Naive thymus-derived CD4-positive, alpha-beta T cell (primary cell): ENCODE measurements at regions not wholly inside any gene's neighbourhood (a gene's known extent, or its start where the extent isn't known, plus 50 kb on each side); places are given as distances from the start of the nearest gene placed in this dataset.

Experiments
- ATAC-seq: fragments of 150-1000 bp; cut with Tn5 transposase; 2 replicates; pipeline ENCODE4 v1.10.0; 2021; ENCODE audit warnings: mild to moderate bottlenecking, moderate library complexity
- CTCF ChIA-PET: fragments of 350-600 bp; sonication (Branson Sonifier 250); formaldehyde crosslinking; loops from one replicate; lab custom pipeline; 2021; ENCODE audit warnings: antibody characterized with exemption; lab: Charles Lee
- POLR2A ChIA-PET: fragments of 350-600 bp; sonication (Branson Sonifier 250); formaldehyde crosslinking; loops from one replicate; lab custom pipeline; 2021; ENCODE audit warnings: antibody characterized with exemption, inconsistent platforms; lab: Charles Lee
- DNase-seq, 9 donors: peaks; one replicate each; pipeline versions ENCODE4 v3.0.0 to v3.0.0-alpha.2; 2020 to 2022; ENCODE audit warnings: mixed read lengths in 1 of 9
- H3K27ac ChIP-seq: one replicate; pipeline ENCODE4 v1.7.0; 2013; ENCODE audit warnings: mild to moderate bottlenecking, low read depth, low read length, moderate library complexity
- H3K27me3 ChIP-seq, 2 donors: one replicate each; pipeline ENCODE4 v1.7.0; 2013; ENCODE audit warnings: low read length in 2 of 2, mild to moderate bottlenecking in 2 of 2, moderate library complexity in 2 of 2; ENCODE audit not compliant: control insufficient read depth in 2 of 2, insufficient read depth in 2 of 2
- H3K36me3 ChIP-seq, 3 experiments: 1 replicate in 2 of 3; 2 replicates in 1 of 3; pipeline ENCODE4 v1.7.0; 2013; ENCODE audit warnings: low read length in 3 of 3, mild to moderate bottlenecking in 3 of 3, moderate library complexity in 1 of 3; ENCODE audit not compliant: insufficient read depth in 3 of 3, control insufficient read depth in 2 of 3
- H3K4me1 ChIP-seq, 2 donors: one replicate each; pipeline ENCODE4 v1.7.0; 2013; ENCODE audit warnings: low read length in 2 of 2, mild to moderate bottlenecking in 2 of 2, moderate library complexity in 1 of 2; ENCODE audit not compliant: control insufficient read depth in 2 of 2, insufficient read depth in 2 of 2
- H3K4me3 ChIP-seq: 2 replicates; pipeline ENCODE4 v1.7.0; 2013; ENCODE audit warnings: mild to moderate bottlenecking, low read length
- H3K9me3 ChIP-seq, 3 experiments: 1 replicate in 2 of 3; 2 replicates in 1 of 3; pipeline ENCODE4 v1.7.0; 2013; ENCODE audit warnings: low read length in 3 of 3; ENCODE audit not compliant: control insufficient read depth in 2 of 3
- H3K27ac Mint-ChIP-seq, 9 donors: one replicate each; pipeline ENCODE4 v1.8.0; 2020 to 2022; ENCODE audit warnings: mixed read lengths in 9 of 9, mild to moderate bottlenecking in 8 of 9, moderate library complexity in 5 of 9, inconsistent platforms in 2 of 9
- H3K27me3 Mint-ChIP-seq, 5 donors: one replicate each; pipeline ENCODE4 v1.8.0; 2021 to 2022; ENCODE audit warnings: mixed read lengths in 5 of 5, mild to moderate bottlenecking in 1 of 5
- H3K36me3 Mint-ChIP-seq, 5 donors: one replicate each; pipeline ENCODE4 v1.8.0; 2020 to 2022; ENCODE audit warnings: mixed read lengths in 5 of 5, mild to moderate bottlenecking in 3 of 5, inconsistent platforms in 1 of 5
- H3K4me1 Mint-ChIP-seq, 7 donors: one replicate each; pipeline ENCODE4 v1.8.0; 2020 to 2022; ENCODE audit warnings: mixed read lengths in 7 of 7, mild to moderate bottlenecking in 3 of 7, inconsistent platforms in 1 of 7
- H3K4me3 Mint-ChIP-seq, 10 donors: one replicate each; pipeline ENCODE4 v1.8.0; 2020 to 2022; ENCODE audit warnings: mild to moderate bottlenecking in 10 of 10, mixed read lengths in 10 of 10, moderate library complexity in 6 of 10, inconsistent platforms in 2 of 10
- H3K9me3 Mint-ChIP-seq, 11 donors: one replicate each; pipeline ENCODE4 v1.8.0; 2020 to 2022; ENCODE audit warnings: mixed read lengths in 11 of 11, mild to moderate bottlenecking in 4 of 11, inconsistent platforms in 1 of 11, moderate library complexity in 1 of 11
- intact Hi-C, 2 donors: fragments of 100-400 bp; cut with micrococcal nuclease; formaldehyde crosslinking; loops; one replicate each; pipeline ENCODE4 v1.15.1; 2023

- ChIA-PET CTCF (no interaction called here), POLR2A (interaction anchor here (0.7 kb wide), 1 partner anchor 104 kb away, joined by 3 read pairs; no protein-coding TSS in a partner anchor)
- no peak overlapping the region for H3K4me3 Mint-ChIP-seq
- Histone ChIP-seq H3K27ac (no peak overlapping the region), H3K27me3 (no peaks in the 10 kb centered on the region), H3K4me1 (no peaks in the 10 kb centered on the region), H3K4me3 (no peak overlapping the region), H3K9me3 (no peaks in the 10 kb centered on the region), H3K36me3 (no peaks in the 10 kb centered on the region)
- H3K36me3 Mint-ChIP-seq: no peaks in the 10 kb centered on the region
- no peak overlapping the region for H3K27ac Mint-ChIP-seq
- peaks cover 3 to 27% (median 15%) of the 10 kb centered on the region in 5 donors for H3K27me3 Mint-ChIP-seq
- intact Hi-C loops: no loop called here
- DNase-seq (no peak), ATAC-seq (no peak)
- H3K4me1 Mint-ChIP-seq: no peaks in the 10 kb centered on the region
- H3K9me3 Mint-ChIP-seq: peaks cover 0 to 7% (median 3%) of the 10 kb centered on the region in 11 donors
Observed at GRCh38 chr2:19649142-19649541, 252.6 kb downstream of the TTC32 start.

DNA sequence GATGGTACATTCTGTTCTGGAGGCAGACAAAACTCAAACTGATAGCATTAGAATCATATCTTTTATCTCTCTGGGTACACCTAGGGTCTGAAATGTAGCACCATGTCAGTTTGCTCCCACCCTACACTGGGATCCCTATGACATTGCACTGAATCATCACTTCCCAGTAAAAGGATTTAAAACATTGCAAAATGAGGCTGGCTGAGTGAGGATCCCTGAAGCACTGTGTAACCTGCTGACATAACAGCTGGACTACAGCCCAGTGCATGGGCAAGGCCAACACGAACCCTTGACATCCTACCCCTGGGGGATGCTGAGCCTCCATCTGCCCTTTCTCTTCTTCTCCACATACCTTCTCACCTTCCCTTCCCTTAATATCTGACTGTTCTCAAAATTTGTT lies 253.2 kb downstream of the TTC32 start:
- POLR2A ChIA-PET: no interaction called here
- intact Hi-C loops: no loop called here
- Histone ChIP-seq H3K4me3 (no peak overlapping the region), H3K27ac (no peak overlapping the region), H3K36me3 (no peaks in the 10 kb centered on the region), H3K4me1 (no peaks in the 10 kb centered on the region), H3K27me3 (no peaks in the 10 kb centered on the region), H3K9me3 (no peaks in the 10 kb centered on the region)
- peaks cover 3 to 30% (median 14%) of the 10 kb centered on the region in 5 donors for H3K27me3 Mint-ChIP-seq
- H3K4me1 Mint-ChIP-seq: no peaks in the 10 kb centered on the region
- H3K9me3 Mint-ChIP-seq: peaks cover 0 to 8% (median 3%) of the 10 kb centered on the region in 11 donors
- no peak overlapping the region for H3K27ac Mint-ChIP-seq
- no peaks in the 10 kb centered on the region for H3K36me3 Mint-ChIP-seq
- ATAC-seq (no peak), DNase-seq (no peak)
- no peak overlapping the region for H3K4me3 Mint-ChIP-seq
- CTCF ChIA-PET: no interaction called here

GRCh38 chr2:19646987-19647386 lies 254.8 kb downstream of the TTC32 start:
- H3K9me3 Mint-ChIP-seq: peaks cover 0 to 8% (median 0%) of the 10 kb centered on the region in 11 donors
- ChIA-PET CTCF (no interaction called here), POLR2A (no interaction called here)
- ATAC-seq (no peak), DNase-seq (no peak)
- H3K27me3 Mint-ChIP-seq: peaks cover 3 to 28% (median 11%) of the 10 kb centered on the region in 5 donors
- no peak overlapping the region for H3K27ac Mint-ChIP-seq
- intact Hi-C loops: no loop called here
- no peaks in the 10 kb centered on the region for H3K36me3 Mint-ChIP-seq
- Histone ChIP-seq H3K4me3 (no peak overlapping the region), H3K4me1 (no peaks in the 10 kb centered on the region), H3K36me3 (no peaks in the 10 kb centered on the region), H3K9me3 (no peaks in the 10 kb centered on the region), H3K27me3 (no peaks in the 10 kb centered on the region), H3K27ac (no peak overlapping the region)
- H3K4me1 Mint-ChIP-seq: peaks cover 0 to 1% (median 0%) of the 10 kb centered on the region in 7 donors
- no peak overlapping the region for H3K4me3 Mint-ChIP-seq

DNA sequence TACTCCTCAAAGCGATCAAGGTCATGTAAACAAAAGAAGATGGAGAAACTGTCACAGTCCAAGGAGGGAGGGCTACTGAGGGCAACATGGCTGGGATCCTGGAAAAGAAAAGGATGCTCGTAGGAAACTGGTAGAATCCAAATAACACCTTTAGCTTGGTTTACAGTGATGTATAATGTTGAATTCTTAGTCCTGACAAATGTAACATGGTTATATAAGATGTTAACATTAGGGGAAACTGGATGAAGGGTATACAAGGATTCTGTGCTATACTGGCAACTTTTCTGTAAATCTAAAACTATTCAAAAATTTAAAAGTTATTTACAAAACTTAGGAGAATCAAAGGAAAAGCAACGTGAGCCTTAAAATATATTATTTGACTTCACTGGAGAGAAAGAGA lies 257.0 kb downstream of the TTC32 start:
- peaks cover 0 to 1% (median 0%) of the 10 kb centered on the region in 7 donors for H3K4me1 Mint-ChIP-seq
- Histone ChIP-seq H3K27ac (no peak overlapping the region), H3K36me3 (no peaks in the 10 kb centered on the region), H3K9me3 (no peaks in the 10 kb centered on the region), H3K27me3 (no peaks in the 10 kb centered on the region), H3K4me1 (no peaks in the 10 kb centered on the region), H3K4me3 (no peak overlapping the region)
- intact Hi-C loops: no loop called here
- ChIA-PET CTCF (no interaction called here), POLR2A (no interaction called here)
- no peak overlapping the region for H3K4me3 Mint-ChIP-seq
- peaks cover 3 to 15% (median 6%) of the 10 kb centered on the region in 5 donors for H3K27me3 Mint-ChIP-seq
- no peaks in the 10 kb centered on the region for H3K36me3 Mint-ChIP-seq
- ATAC-seq (no peak), DNase-seq (no peak)
- peaks cover 0 to 8% (median 0%) of the 10 kb centered on the region in 11 donors for H3K9me3 Mint-ChIP-seq
- no peak overlapping the region for H3K27ac Mint-ChIP-seq

DNA sequence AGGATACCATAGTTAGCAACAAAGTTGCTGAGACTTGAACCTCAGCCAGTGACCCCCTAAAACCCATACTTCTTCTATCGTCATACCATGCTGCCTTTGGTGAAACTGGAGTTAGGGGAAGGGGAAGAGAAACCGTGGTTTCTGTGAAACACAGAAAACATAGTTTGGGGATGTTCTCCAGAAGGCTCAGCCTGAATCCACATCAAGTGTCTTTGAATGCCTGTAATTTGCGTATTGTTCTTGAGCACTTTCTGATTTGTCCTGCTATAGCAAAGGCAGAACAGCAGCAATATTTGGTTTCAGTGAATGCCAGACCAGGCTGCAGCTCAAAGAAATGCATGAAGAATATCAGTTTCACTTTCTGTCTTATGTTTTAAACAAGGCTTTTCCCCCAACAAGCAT lies 258.7 kb downstream of the TTC32 start:
- intact Hi-C loops: no loop called here
- Histone ChIP-seq H3K4me1 (no peaks in the 10 kb centered on the region), H3K4me3 (no peak overlapping the region), H3K9me3 (no peaks in the 10 kb centered on the region), H3K27ac (no peak overlapping the region), H3K27me3 (no peaks in the 10 kb centered on the region), H3K36me3 (no peaks in the 10 kb centered on the region)
- Mint-ChIP-seq H3K4me3 (no peak overlapping the region), H3K4me1 (peaks cover 0 to 3% (median 0%) of the 10 kb centered on the region in 7 donors), H3K27me3 (peaks cover 3 to 19% (median 9%) of the 10 kb centered on the region in 5 donors), H3K9me3 (peaks cover 0 to 8% (median 0%) of the 10 kb centered on the region in 11 donors), H3K36me3 (no peaks in the 10 kb centered on the region), H3K27ac (no peak overlapping the region)
- no peak for DNase-seq
- CTCF ChIA-PET: no interaction called here
- ATAC-seq: no peak
- POLR2A ChIA-PET: no interaction called here

DNA sequence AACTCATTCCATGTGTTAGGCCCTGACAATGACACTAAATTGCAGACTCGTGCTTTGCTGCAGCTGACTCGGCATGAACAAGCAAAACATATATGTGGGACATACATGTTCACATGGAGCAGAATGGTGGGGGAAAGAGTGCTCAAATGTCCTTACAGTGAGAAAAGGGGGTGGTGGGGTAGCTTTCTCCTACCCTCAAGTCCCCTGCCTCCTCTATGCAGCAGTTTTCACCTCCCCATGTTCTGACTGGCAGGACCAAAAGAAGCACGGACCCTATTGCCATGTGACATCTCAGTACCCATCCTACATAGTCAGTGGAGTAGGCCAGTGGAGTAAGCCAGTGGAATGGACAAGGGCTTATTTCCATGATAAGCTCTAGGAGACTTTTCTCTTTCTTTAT lies 259.3 kb downstream of the TTC32 start:
- Histone ChIP-seq H3K4me3 (no peak overlapping the region), H3K9me3 (no peaks in the 10 kb centered on the region), H3K27me3 (no peaks in the 10 kb centered on the region), H3K36me3 (no peaks in the 10 kb centered on the region), H3K27ac (no peak overlapping the region), H3K4me1 (no peaks in the 10 kb centered on the region)
- Mint-ChIP-seq H3K4me1 (peaks cover 0 to 3% (median 0%) of the 10 kb centered on the region in 7 donors), H3K27ac (no peak overlapping the region), H3K27me3 (peaks cover 3 to 19% (median 9%) of the 10 kb centered on the region in 5 donors), H3K36me3 (no peaks in the 10 kb centered on the region), H3K4me3 (no peak overlapping the region), H3K9me3 (peaks cover 0 to 8% (median 0%) of the 10 kb centered on the region in 11 donors)
- ATAC-seq (no peak), DNase-seq (no peak)
- POLR2A ChIA-PET: no interaction called here
- intact Hi-C loops: no loop called here
- CTCF ChIA-PET: no interaction called here

DNA sequence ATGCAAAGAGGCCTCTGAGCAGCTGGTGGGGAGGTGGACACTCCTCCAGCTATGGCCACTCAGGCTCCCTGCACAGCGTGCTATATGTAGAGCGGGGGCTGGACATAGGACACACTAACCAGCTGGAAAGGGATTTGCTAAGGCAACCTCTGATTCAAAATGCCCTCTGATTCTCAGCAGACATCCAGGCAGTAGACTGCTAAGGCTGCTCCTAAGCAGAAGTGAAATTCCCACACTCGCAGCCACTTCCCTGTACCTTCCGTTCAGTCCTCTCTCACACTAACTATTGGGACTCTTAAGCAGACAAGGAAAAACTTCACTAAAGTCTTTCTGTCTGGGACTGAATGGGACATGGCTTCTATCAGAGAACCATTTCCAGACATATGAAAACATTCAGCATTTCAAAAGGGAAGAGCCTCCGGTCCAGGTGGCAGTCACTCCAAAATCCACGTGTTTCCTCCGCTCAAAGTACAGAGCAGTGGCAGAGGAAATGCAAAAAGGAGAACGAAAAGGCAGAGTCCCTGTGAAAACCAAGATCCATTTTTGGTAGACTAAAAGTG lies 265.8 kb downstream of the TTC32 start:
- Mint-ChIP-seq H3K4me1 (peaks cover 0 to 5% (median 0%) of the 10 kb centered on the region in 7 donors), H3K27me3 (peaks cover 3 to 31% (median 18%) of the 10 kb centered on the region in 5 donors), H3K9me3 (peaks cover 0 to 3% (median 0%) of the 10 kb centered on the region in 11 donors), H3K4me3 (no peak overlapping the region), H3K27ac (no peak overlapping the region), H3K36me3 (no peaks in the 10 kb centered on the region)
- H3K27me3 ChIP-seq: no peaks in the 10 kb centered on the region
- ATAC-seq: no peak
- intact Hi-C loops: no loop called here
- ChIA-PET POLR2A (no interaction called here), CTCF (no interaction called here)
- no peak for DNase-seq
- no peak overlapping the region for H3K27ac ChIP-seq
- no peaks in the 10 kb centered on the region for H3K4me1 ChIP-seq
- no peaks in the 10 kb centered on the region for H3K36me3 ChIP-seq
- H3K9me3 ChIP-seq: no peaks in the 10 kb centered on the region
- no peak overlapping the region for H3K4me3 ChIP-seq
